IPS-15b (cell line): ENCODE measurements at regions not wholly inside any gene's neighbourhood (a gene's known extent, or its start where the extent isn't known, plus 50 kb on each side); places are given as distances from the start of the nearest gene placed in this dataset.
"Not testable (repeated sequence)": the region's sequence is repeated elsewhere in the genome, so short reads cannot be mapped to it uniquely, and the experiment has no call there.

Source experiments
- H3K27me3 ChIP-seq: one replicate; pipeline ENCODE4 v1.6.1; 2013; ENCODE audit warnings: low read length; ENCODE audit not compliant: control insufficient read depth, insufficient read depth
- H3K36me3 ChIP-seq: one replicate; pipeline ENCODE4 v1.6.1; 2013; ENCODE audit warnings: low read length; ENCODE audit not compliant: control insufficient read depth, insufficient read depth
- H3K4me1 ChIP-seq: one replicate; pipeline ENCODE4 v1.6.1; 2013; ENCODE audit warnings: mild to moderate bottlenecking, low read length; ENCODE audit not compliant: control insufficient read depth, insufficient read depth
- H3K4me3 ChIP-seq: one replicate; pipeline ENCODE4 v1.5.1; 2013; ENCODE audit warnings: low read depth, low read length
- H3K9ac ChIP-seq: one replicate; pipeline ENCODE4 v1.6.1; 2013; ENCODE audit warnings: low read depth, mild to moderate bottlenecking, low read length
- H3K9me3 ChIP-seq: one replicate; pipeline ENCODE4 v1.6.1; 2013; ENCODE audit warnings: mild to moderate bottlenecking, low read length; ENCODE audit not compliant: control insufficient read depth, insufficient read depth

GRCh38 chr6:43933148-43933885 is 163.3 kb downstream of the VEGFA start:
- Histone ChIP-seq H3K4me1 (no peaks in the 10 kb centered on the region), H3K36me3 (no peaks in the 10 kb centered on the region)

DNA sequence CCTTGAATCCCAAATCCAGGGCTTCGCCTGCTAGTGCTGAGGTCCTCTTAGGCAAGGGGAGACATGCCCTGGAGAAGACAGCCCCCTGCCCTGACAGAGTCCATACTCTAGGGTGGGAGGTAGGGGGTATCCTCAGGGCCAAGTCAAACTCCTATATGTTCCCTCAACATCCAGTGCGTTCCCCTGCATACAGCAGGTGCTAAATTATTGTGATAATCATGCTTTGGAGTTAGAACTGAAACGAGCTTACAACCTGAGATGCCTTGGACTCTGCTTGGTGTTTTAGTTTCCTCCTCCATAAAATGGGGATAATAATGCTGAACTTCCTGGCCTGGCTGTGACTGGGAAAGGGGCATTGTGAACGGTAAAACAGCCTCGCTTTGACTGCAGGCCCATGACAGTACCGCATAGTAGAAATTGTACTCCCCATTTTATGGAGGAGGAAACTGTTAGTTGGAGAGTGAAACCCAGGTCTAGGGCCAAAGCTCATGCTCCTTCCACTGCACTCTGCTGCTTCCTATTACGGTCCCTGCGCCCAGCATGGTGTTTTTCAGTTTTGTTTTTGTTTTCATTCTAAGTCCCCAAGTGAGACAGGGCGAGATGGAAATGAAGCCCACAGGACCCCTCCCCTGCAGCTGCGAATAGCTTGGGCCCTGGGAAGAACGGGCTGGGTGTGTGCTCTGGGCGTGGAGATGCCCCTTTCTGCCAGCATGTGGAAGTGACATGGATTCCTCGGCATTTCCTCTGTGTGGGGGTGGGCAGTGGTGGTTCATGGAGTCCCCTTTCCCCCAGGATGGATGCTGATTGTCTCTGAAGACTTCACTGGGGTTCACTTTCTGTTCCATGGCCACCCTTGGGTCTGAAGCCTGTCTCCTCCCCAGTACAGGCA is 162.5 kb downstream of the VEGFA start:
- Histone ChIP-seq H3K4me1 (no peaks in the 10 kb centered on the region), H3K9ac (no peak overlapping the region), H3K9me3 (no peaks in the 10 kb centered on the region), H3K4me3 (no peak overlapping the region), H3K27me3 (no peaks in the 10 kb centered on the region), H3K36me3 (no peaks in the 10 kb centered on the region)

More at GRCh38 chr6:43933148-43933885, 163.3 kb downstream of the VEGFA start:
- Histone ChIP-seq H3K27me3 (no peaks in the 10 kb centered on the region), H3K4me3 (no peak overlapping the region), H3K9ac (no peak overlapping the region), H3K9me3 (no peaks in the 10 kb centered on the region)

DNA sequence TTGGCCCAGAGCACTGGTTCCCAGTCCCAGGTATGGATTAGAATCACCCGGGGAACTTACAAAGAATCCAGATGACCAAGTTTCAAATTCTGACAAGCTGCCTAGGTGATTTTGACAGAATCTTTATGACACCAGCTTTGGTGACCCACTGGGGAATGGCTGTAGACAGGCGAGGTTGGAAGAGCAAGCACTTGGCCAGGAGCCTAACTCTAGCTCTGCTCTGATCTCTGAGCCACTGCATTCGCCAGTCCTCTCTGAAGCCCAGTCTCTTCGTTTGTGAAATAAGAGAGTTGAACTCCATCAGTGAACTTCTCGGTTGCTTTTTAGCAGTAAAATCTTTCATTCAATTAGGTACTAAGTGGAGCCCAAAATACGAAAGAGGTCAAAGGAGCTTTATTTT is 161.2 kb downstream of the VEGFA start:
- Histone ChIP-seq H3K9me3 (no peaks in the 10 kb centered on the region), H3K4me3 (no peak overlapping the region), H3K27me3 (no peaks in the 10 kb centered on the region), H3K4me1 (no peaks in the 10 kb centered on the region), H3K9ac (no peak overlapping the region), H3K36me3 (no peaks in the 10 kb centered on the region)

DNA sequence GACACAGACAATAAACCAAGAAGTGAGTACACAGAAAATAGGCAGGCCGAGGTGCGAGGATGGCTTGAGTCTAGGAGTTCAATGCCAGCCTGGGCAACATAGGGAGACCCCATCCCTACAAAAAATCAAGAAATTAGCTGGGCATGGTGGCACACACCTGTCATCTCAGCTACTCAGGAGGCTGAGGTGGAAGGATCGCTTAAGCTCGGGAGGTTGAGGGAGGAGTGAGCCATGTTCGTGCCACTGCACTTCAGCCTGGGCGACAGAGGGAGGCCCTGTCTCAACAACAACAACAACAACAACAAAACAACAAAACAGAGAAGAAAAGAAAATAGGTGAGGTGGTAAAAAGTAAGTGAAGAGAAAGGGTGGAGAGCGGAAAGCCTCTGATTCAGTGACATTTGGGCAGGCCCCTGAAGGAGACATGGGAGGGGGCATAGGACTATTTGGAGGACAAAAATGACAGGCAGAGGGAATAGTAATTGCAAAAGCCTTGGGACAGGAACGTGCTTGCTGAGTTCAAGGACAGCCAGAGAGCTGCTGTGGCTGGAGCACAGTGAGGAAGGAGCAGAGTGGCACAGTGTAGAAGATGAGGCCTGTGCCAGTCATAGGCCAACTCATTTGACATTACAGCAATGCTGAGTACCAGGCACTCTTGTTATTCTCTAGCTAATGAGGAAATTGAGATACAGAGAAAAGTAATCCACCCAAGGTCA is 160.6 kb downstream of the VEGFA start:
- no peaks in the 10 kb centered on the region for H3K36me3 ChIP-seq

DNA sequence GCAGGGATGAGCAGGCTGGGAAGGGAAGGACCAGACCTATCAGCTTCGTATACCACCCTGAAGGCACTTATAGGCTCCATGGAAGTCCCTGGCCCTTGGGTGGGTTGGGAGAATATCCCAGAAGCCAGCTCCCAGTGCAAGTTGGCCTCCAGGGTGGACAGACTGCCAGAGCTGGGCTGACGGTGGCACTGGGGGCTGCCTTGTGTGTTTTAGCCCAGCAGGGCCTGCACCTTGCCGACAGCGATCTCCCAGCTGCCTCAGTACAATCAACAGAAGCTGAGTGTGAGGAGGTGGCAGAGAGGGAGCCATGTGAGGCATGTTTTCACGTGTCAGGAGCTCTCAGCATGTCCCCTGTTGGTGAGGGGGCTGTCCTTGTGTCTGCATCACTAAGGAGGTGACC is 159.5 kb downstream of the VEGFA start:
- H3K4me1 ChIP-seq, result no peaks in the 10 kb centered on the region
- H3K27me3 ChIP-seq, result no peaks in the 10 kb centered on the region
- no peaks in the 10 kb centered on the region for H3K36me3 ChIP-seq
- no peaks in the 10 kb centered on the region for H3K9me3 ChIP-seq
- no peak overlapping the region for H3K4me3 ChIP-seq
- no peak overlapping the region for H3K9ac ChIP-seq

More for the DNA sequence above, 160.6 kb downstream of the VEGFA start:
- H3K27me3 ChIP-seq, result no peaks in the 10 kb centered on the region
- no peak overlapping the region for H3K4me3 ChIP-seq
- H3K9me3 ChIP-seq, result no peaks in the 10 kb centered on the region
- H3K4me1 ChIP-seq, result no peaks in the 10 kb centered on the region
- no peak overlapping the region for H3K9ac ChIP-seq

GRCh38 chr6:43927532-43928210 is 157.7 kb downstream of the VEGFA start:
- Histone ChIP-seq H3K4me1 (no peaks in the 10 kb centered on the region), H3K9ac (no peak overlapping the region), H3K9me3 (no peaks in the 10 kb centered on the region), H3K4me3 (no peak overlapping the region), H3K36me3 (no peaks in the 10 kb centered on the region), H3K27me3 (no peaks in the 10 kb centered on the region)

GRCh38 chr6:43926634-43927531 is 156.9 kb downstream of the VEGFA start:
- no peaks in the 10 kb centered on the region for H3K4me1 ChIP-seq
- H3K36me3 ChIP-seq, result no peaks in the 10 kb centered on the region
- no peak overlapping the region for H3K4me3 ChIP-seq
- H3K27me3 ChIP-seq, result no peaks in the 10 kb centered on the region
- no peak overlapping the region for H3K9ac ChIP-seq
- no peaks in the 10 kb centered on the region for H3K9me3 ChIP-seq

DNA sequence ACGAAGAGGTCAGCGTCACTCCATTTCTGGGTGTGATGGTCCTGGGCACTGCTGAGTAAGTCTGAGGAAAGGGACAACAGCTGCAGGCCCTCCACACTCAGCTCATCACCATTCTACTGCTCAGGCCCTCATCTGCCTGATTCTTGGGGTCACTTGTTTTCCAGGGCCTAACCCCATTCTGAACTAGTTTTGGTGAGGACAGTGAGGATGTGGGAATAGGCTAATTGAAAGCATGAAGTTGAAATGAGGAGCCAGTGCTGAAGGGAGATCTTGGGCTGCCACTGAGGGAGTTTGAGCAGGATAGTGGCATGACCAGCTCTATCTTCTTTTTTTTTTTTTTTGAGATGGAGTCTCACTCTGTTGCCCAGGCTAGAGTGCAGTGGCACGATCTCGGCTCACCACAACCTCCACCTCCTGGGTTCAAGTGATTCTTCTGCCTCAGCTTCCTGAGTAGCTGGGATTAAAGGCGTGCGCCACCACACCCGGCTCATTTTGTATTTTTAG is 155.7 kb downstream of the VEGFA start:
- not testable (repeated sequence) for H3K9ac ChIP-seq, H3K4me1 ChIP-seq, H3K9me3 ChIP-seq, H3K4me3 ChIP-seq, H3K36me3 ChIP-seq, H3K27me3 ChIP-seq

GRCh38 chr6:43924222-43924702 is 154.3 kb downstream of the VEGFA start:
- no peak overlapping the region for H3K4me3 ChIP-seq
- no peak overlapping the region for H3K9ac ChIP-seq

DNA sequence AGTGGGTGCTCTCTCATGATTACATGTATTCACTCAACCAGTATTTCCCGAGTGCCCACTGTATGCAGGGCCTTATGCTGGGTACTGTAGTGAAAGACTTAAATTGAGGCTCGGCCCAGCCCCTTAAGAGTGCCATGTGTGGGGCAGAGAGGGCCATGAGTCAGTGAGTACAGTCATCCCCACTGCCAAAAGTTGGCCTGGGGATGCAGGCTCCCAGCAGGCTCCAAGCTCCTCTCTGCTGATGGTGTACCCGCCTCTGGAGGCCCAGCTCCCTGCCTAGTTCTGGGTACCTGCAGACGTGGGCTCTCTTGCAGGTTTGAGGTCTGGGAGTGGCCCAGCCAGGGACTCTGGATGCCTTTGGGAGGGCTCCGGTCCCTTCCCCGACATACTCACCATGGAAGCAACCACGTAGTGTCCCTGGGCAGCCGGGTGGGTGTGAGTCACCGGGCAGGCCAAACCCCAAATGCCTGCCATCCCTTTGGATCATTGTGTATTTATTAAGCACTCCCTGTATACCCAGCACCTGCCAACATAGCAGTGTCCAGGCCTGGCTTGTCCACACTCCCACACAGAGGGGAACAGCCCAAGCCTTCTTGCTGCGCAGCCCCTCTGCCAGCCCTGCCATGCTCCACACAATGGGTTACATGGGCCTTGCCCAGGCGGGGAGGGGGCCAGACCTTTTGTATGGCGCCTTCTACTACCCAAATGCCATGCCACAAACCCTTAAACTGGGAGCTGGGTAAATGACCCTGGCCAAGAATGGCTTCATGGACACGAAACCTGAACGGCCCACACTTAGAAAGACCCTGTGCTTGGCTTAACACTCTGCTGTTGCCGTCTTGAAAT is 153.6 kb downstream of the VEGFA start:
- Histone ChIP-seq H3K4me1 (no peaks in the 10 kb centered on the region), H3K9ac (no peak overlapping the region), H3K27me3 (no peaks in the 10 kb centered on the region), H3K36me3 (no peaks in the 10 kb centered on the region), H3K9me3 (no peaks in the 10 kb centered on the region), H3K4me3 (no peak overlapping the region)

More at GRCh38 chr6:43924222-43924702, 154.3 kb downstream of the VEGFA start:
- H3K36me3 ChIP-seq, result no peaks in the 10 kb centered on the region
- H3K27me3 ChIP-seq, result no peaks in the 10 kb centered on the region
- H3K9me3 ChIP-seq, result no peaks in the 10 kb centered on the region
- H3K4me1 ChIP-seq, result no peaks in the 10 kb centered on the region
